Skeletal muscle satellite cell (primary cell): ENCODE measurements at regions not wholly inside any gene's neighbourhood (a gene's known extent, or its start where the extent isn't known, plus 50 kb on each side); places are given as distances from the start of the nearest gene placed in this dataset.

Experiments used
- H3K27me3 ChIP-seq: 2 replicates; pipeline ENCODE4 v1.7.0; 2013; ENCODE audit warnings: low read length; ENCODE audit not compliant: control insufficient read depth, insufficient read depth
- H3K36me3 ChIP-seq: 2 replicates; pipeline ENCODE4 v1.7.0; 2013; ENCODE audit warnings: mild to moderate bottlenecking, control low read depth, low read length; ENCODE audit not compliant: insufficient read depth
- H3K4me1 ChIP-seq: 2 replicates; pipeline ENCODE4 v1.7.0; 2013; ENCODE audit warnings: low read length; ENCODE audit not compliant: control insufficient read depth, insufficient read depth
- H3K4me2 ChIP-seq: 2 replicates; pipeline ENCODE4 v1.7.0; 2013; ENCODE audit warnings: mild to moderate bottlenecking, low read length
- H3K4me3 ChIP-seq: 2 replicates; pipeline ENCODE4 v1.7.0; 2013; ENCODE audit warnings: low read length
- H3K9ac ChIP-seq: 2 replicates; pipeline ENCODE4 v1.7.0; 2013; ENCODE audit warnings: mild to moderate bottlenecking, low read depth, low read length, moderate library complexity
- H3K9me3 ChIP-seq: replicated peaks from 2 replicates; pipeline ENCODE4 v1.7.0; 2013; ENCODE audit warnings: mild to moderate bottlenecking, control low read depth, low read length

DNA sequence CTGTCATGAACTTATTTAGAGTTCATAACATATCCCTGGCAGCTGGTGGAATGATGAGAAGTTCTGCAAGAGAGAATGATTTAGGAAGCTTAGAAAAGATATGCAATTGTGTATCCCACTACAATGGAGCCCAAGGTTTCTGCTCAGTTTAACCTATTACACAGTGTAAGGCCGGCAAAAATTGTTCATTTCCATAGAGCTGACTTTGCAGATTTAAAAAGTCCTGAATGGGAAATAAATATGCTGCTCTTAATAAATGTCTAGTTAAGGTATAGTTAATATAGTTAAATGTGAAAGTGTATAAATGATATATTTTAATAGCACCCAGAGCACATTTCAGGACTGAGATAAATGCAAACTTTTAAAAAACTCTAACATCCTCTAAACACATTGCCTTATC, 149.9 kb downstream of the EVX1 start:
- no peaks in the 10 kb centered on the region for H3K9me3 ChIP-seq
- peaks cover 49% of the 10 kb centered on the region for H3K27me3 ChIP-seq
- no peak overlapping the region for H3K9ac ChIP-seq
- no peaks in the 10 kb centered on the region for H3K4me1 ChIP-seq
- no peaks in the 10 kb centered on the region for H3K36me3 ChIP-seq
- H3K4me2 ChIP-seq: no peak overlapping the region
- no peak overlapping the region for H3K4me3 ChIP-seq

DNA sequence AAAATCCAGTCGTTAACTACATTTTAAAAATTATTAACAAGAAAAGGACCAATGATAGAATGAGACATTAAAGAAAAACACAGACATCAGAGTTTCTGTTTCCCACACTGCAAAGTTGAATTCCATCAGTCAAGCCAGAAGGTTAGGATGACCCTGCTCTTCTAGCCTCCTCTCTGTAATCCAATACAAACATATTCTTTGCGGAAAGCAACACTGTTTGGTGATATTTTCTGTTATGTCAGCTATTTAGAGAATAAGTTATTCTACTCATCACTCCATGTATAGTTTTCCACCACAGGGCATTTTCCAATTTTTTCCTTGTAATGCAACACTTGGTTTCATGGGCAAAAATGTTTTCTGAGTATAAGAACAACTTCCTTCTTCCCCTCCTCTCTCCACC, 152.3 kb downstream of the EVX1 start:
- Histone ChIP-seq H3K4me2 (no peak overlapping the region), H3K4me1 (no peaks in the 10 kb centered on the region), H3K9ac (no peak overlapping the region), H3K4me3 (no peak overlapping the region), H3K9me3 (no peaks in the 10 kb centered on the region), H3K36me3 (no peaks in the 10 kb centered on the region), H3K27me3 (peaks cover 32% of the 10 kb centered on the region)

GRCh38 chr7:27395626-27396025, 153.0 kb downstream of the EVX1 start:
- peaks cover 32% of the 10 kb centered on the region for H3K27me3 ChIP-seq

GRCh38 chr7:27397503-27397902, 154.9 kb downstream of the EVX1 start:
- Histone ChIP-seq H3K4me3 (no peak overlapping the region), H3K27me3 (peaks cover 24% of the 10 kb centered on the region), H3K36me3 (no peaks in the 10 kb centered on the region), H3K4me2 (no peak overlapping the region), H3K9me3 (no peaks in the 10 kb centered on the region), H3K9ac (no peak overlapping the region), H3K4me1 (no peaks in the 10 kb centered on the region)

More at GRCh38 chr7:27395626-27396025, 153.0 kb downstream of the EVX1 start:
- Histone ChIP-seq H3K4me2 (no peak overlapping the region), H3K4me1 (no peaks in the 10 kb centered on the region), H3K36me3 (no peaks in the 10 kb centered on the region), H3K4me3 (no peak overlapping the region), H3K9me3 (no peaks in the 10 kb centered on the region), H3K9ac (no peak overlapping the region)

DNA sequence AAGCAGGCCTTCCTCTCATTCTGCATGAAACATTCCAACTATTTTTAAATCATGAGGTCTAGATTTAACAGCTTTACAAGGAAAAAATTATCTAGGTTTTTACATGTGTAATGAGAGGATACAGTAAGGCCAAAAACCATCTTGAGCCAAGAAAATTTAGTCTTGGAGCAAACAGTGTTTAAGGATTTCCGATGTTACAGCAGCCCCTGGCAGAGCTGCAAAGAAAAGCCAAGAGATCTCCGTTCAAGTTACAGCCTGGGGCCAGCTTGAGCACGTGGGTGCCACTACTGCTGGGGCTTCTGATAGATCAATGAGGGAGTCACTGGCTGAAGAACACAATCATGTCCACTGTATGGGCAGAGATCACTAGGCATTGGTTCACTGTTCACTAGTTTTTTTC, 156.2 kb downstream of the EVX1 start:
- H3K27me3 ChIP-seq: peaks cover 21% of the 10 kb centered on the region
- H3K4me3 ChIP-seq: no peak overlapping the region
- H3K4me1 ChIP-seq: no peaks in the 10 kb centered on the region
- no peak overlapping the region for H3K9ac ChIP-seq
- H3K4me2 ChIP-seq: no peak overlapping the region
- no peaks in the 10 kb centered on the region for H3K36me3 ChIP-seq
- no peaks in the 10 kb centered on the region for H3K9me3 ChIP-seq

DNA sequence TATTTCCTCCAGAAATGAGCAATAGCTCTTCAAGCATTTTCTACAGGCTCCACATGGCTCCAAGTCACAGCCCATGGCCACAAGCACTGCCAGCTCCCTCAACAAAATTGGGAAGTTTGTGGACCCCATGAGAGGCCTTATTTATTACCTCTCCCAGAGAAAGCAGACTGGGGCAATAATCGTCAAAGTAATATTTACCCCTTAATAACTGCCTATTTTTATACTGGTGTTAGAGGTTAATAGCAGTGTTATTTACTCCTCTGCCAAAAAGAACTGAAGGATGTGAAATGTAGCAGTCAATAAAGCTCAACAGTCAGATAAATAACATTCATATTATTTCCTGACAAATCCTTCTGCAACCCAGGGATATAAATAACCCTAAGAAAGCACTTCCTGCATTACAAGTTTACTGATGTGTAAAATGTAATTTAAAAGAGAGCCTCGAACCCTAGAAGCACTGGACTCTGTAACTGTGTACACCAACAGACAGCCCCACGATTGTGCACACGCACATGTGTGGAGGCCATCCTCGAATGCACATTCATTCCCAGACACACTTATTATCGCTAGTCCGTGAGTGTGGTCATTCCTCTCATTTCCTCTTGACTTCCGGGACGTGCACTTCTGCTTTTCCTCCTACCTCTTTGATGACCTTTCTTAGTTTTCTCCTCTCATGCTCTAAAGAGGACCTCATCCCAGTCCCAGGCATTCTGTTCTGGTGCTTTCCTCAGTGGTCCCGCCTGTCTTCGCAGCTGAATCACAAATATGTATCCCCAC, 157.4 kb downstream of the EVX1 start:
- Histone ChIP-seq H3K4me1 (no peaks in the 10 kb centered on the region), H3K27me3 (peaks cover 25% of the 10 kb centered on the region), H3K36me3 (no peaks in the 10 kb centered on the region), H3K4me2 (no peak overlapping the region), H3K9ac (no peak overlapping the region), H3K4me3 (no peak overlapping the region), H3K9me3 (no peaks in the 10 kb centered on the region)

- H3K4me1 ChIP-seq: no peaks in the 10 kb centered on the region
- no peak overlapping the region for H3K4me3 ChIP-seq
- no peaks in the 10 kb centered on the region for H3K36me3 ChIP-seq
- peaks cover 19% of the 10 kb centered on the region for H3K27me3 ChIP-seq
- no peak overlapping the region for H3K4me2 ChIP-seq
- no peak overlapping the region for H3K9ac ChIP-seq
- H3K9me3 ChIP-seq: no peaks in the 10 kb centered on the region
Observed at GRCh38 chr7:27405780-27406179, 163.2 kb downstream of the EVX1 start.

DNA sequence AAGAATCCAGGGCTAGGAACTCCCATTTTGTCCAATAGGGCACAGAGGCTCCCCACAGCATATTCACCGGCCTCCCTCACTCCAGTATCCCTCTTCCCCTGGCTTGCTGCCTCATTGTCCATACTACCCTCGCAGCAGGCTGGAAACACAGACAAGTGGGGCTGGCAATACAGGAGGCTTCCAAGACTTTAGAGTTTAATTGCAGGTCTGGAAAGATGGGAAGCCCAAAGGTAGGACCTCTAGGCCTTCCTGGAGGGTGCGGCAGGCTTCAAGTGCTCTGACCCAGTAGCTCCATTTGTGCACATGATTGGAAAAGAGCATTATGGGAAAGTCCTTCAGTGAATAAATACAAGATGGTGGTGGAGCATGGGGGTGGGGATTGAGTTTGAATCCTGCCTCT, 166.7 kb downstream of the EVX1 start:
- Histone ChIP-seq H3K4me3 (no peak overlapping the region), H3K4me1 (no peaks in the 10 kb centered on the region), H3K27me3 (peaks cover 25% of the 10 kb centered on the region), H3K4me2 (no peak overlapping the region), H3K9me3 (no peaks in the 10 kb centered on the region), H3K9ac (no peak overlapping the region), H3K36me3 (no peaks in the 10 kb centered on the region)

DNA sequence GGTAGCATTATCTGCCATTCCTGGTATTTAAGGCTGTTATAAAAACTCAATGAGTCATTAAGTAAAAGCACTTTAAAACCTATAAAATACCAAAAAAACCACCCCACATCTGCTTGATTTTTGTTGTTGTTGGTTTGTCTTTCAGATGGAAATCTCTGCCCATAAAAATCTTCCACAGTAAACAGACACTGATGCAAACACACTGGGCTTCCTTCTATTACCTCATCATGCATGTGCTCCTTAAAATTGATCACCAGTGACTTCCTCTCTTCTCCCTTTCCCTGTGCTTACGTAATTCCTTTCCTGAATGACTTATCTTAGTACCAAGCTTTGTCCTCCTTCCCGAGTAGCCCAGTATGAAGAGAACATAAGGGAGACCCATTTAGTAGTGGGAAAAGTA, 167.2 kb downstream of the EVX1 start:
- Histone ChIP-seq H3K4me3 (no peak overlapping the region), H3K36me3 (no peaks in the 10 kb centered on the region), H3K9me3 (no peaks in the 10 kb centered on the region), H3K9ac (no peak overlapping the region), H3K4me2 (no peak overlapping the region), H3K4me1 (no peaks in the 10 kb centered on the region), H3K27me3 (peaks cover 21% of the 10 kb centered on the region)

DNA sequence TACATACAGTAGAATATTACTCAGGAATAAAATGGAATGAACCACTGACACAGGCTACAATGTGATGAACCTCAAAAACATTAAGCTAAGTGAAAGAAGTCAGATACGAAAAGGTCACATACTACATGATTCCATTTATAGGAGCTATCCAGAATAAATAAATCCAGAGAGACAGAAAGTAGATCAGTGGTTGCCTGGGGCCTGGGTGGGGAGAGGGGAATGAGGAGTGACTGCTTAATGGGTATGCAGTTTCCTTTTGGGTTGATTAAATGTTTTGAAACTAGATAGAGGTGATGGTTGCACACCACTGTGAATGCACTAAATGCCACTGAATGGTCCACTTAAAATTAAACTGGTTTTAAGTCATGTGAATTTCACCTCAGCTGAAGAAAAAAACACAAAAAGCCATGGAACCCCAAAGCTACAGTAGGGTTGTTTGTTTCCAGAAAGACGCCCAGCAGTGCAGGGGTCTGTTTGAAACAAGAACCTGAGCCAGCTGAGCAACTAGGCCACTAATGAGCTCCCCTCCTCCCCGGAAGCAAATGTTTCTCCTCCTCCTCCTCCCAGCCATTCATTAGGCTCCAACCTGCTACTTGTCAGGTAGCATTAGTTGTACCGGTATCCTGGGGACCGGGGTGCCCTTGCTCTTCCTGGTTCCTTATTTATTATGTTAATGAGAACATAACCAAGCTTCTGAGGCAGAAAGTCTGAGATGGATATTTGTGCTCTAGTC, 168.4 kb downstream of the EVX1 start:
- Histone ChIP-seq H3K9ac (no peak overlapping the region), H3K4me1 (no peaks in the 10 kb centered on the region), H3K27me3 (peaks cover 21% of the 10 kb centered on the region), H3K9me3 (no peaks in the 10 kb centered on the region), H3K36me3 (no peaks in the 10 kb centered on the region), H3K4me2 (no peak overlapping the region), H3K4me3 (no peak overlapping the region)

DNA sequence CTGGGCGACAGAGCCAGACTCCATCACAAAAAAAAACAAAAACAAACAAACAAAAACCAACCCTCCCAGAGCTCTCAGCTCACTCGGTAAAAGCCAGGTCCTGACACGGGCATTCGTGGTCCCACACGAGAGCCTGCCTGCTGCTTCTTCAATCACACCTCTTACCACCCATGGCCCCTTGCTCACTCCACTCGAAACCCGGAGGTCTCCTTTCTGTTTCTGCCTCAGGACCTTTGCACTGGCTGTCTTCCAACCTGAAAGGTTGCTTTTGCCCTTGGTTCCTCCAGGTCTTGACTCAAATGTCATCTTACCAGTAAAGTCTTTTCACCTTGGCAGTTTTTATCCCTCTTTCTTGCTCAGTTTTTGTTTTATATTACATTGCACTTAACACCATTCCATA, 169.6 kb downstream of the EVX1 start:
- Histone ChIP-seq H3K4me3 (no peak overlapping the region), H3K9me3 (no peaks in the 10 kb centered on the region), H3K4me1 (no peaks in the 10 kb centered on the region), H3K4me2 (no peak overlapping the region), H3K36me3 (no peaks in the 10 kb centered on the region), H3K27me3 (peaks cover 16% of the 10 kb centered on the region), H3K9ac (no peak overlapping the region)

- Histone ChIP-seq H3K36me3 (no peaks in the 10 kb centered on the region), H3K4me1 (no peaks in the 10 kb centered on the region), H3K4me2 (no peak overlapping the region), H3K9ac (no peak overlapping the region), H3K27me3 (peaks cover 12% of the 10 kb centered on the region), H3K9me3 (no peaks in the 10 kb centered on the region), H3K4me3 (no peak overlapping the region)
Observed at GRCh38 chr7:27418541-27418940, 175.9 kb downstream of the EVX1 start.
